Transverse colon (tissue), 4 donors: ENCODE measurements at regions not wholly inside any gene's neighbourhood (a gene's known extent, or its start where the extent isn't known, plus 50 kb on each side); places are given as distances from the start of the nearest gene placed in this dataset.

Experiments used
- CTCF ChIP-seq, 5 experiments: fragments of 200-600 bp in 3 of 5; fragments of 450-650 bp in 2 of 5; sonication (generic) in 3 of 5; IDR thresholded peaks; 1 replicate in 2 of 5; 2 replicates in 3 of 5; pipeline ENCODE4 v1.5.1; 2016 to 2017; ENCODE audit warnings: antibody characterized with exemption in 5 of 5, inconsistent platforms in 3 of 5, mild to moderate bottlenecking in 2 of 5, moderate library complexity in 1 of 5
- EP300 ChIP-seq: sonication (generic); formaldehyde crosslinking; IDR thresholded peaks from one replicate; pipeline ENCODE4 v1.6.1; 2017; ENCODE audit warnings: antibody characterized with exemption, low read depth
- POLR2A ChIP-seq: fragments of 450-650 bp; IDR thresholded peaks from one replicate; pipeline ENCODE4 v1.6.1; 2016; ENCODE audit warnings: antibody characterized with exemption, mild to moderate bottlenecking, moderate library complexity
- POLR2AphosphoS5 ChIP-seq, 3 donors: sonication (generic); formaldehyde crosslinking; IDR thresholded peaks; one replicate each; pipeline ENCODE4 v1.6.1; 2016; ENCODE audit warnings: antibody characterized with exemption in 3 of 3

DNA sequence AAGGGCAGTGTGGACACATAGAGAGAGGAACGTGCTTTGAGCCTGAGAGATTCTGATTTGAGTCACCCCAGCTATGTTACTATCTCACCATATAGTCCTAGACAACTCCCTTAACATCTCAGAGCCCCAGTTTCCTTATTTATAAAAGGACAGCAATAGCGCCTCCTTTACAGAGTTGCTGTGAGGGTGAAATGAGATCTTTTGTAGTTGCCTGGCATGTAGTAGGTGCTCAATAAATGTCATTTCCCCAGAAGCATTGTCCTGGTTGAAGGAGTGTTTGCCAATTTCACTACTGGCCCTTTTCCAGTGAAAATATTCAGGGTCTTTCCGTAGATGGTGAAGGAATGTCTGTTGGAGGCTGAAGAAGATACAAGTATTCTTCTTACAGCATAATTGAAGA is 51.3 kb upstream of the FAM180A start:
- TF ChIP-seq CTCF (IDR thresholded peaks at IDR 0.05) (no peak), POLR2A (no peak), POLR2AphosphoS5 (IDR thresholded peaks at IDR 0.05) (no peak), EP300 (no peak)
